Endodermal cell (in vitro differentiated cells): ENCODE measurements at regions not wholly inside any gene's neighbourhood (a gene's known extent, or its start where the extent isn't known, plus 50 kb on each side); places are given as distances from the start of the nearest gene placed in this dataset.

ENCODE experiments used
- DNase-seq: peaks from one replicate; pipeline ENCODE4 v3.0.0-alpha.2; 2017
- H3K27ac ChIP-seq: 2 replicates; pipeline ENCODE4 v1.5.1; 2013; ENCODE audit warnings: mild to moderate bottlenecking, low read depth, low read length, moderate library complexity
- H3K27me3 ChIP-seq: 2 replicates; pipeline ENCODE4 v1.6.1; 2013; ENCODE audit warnings: mild to moderate bottlenecking, low read length, moderate library complexity; ENCODE audit not compliant: insufficient read depth, control insufficient read depth, poor library complexity, severe bottlenecking
- H3K36me3 ChIP-seq: 2 replicates; pipeline ENCODE4 v1.7.0; 2013; ENCODE audit warnings: mild to moderate bottlenecking, low read length, moderate library complexity; ENCODE audit not compliant: control insufficient read depth, insufficient read depth
- H3K4me1 ChIP-seq: one replicate; pipeline ENCODE4 v1.7.0; 2013; ENCODE audit warnings: low read length; ENCODE audit not compliant: control insufficient read depth, insufficient read depth
- H3K4me3 ChIP-seq: 2 replicates; pipeline ENCODE4 v1.5.1; 2013; ENCODE audit warnings: mild to moderate bottlenecking, low read length, moderate library complexity
- H3K9ac ChIP-seq: 2 replicates; pipeline ENCODE4 v1.6.1; 2013; ENCODE audit warnings: mild to moderate bottlenecking, low read length, moderate library complexity; ENCODE audit not compliant: poor library complexity, severe bottlenecking; ENCODE audit errors: extremely low read depth
- H3K9me3 ChIP-seq: 2 replicates; pipeline ENCODE4 v1.6.1; 2013; ENCODE audit warnings: mild to moderate bottlenecking, low read length, moderate library complexity; ENCODE audit not compliant: control insufficient read depth
- H3K27ac Mint-ChIP-seq: 2 replicates; pipeline ENCODE4 v1.8.0; 2020; ENCODE audit warnings: mixed read lengths
- H3K27me3 Mint-ChIP-seq: 2 replicates; pipeline ENCODE4 v1.8.0; 2021; ENCODE audit warnings: mild to moderate bottlenecking, mixed read lengths; ENCODE audit not compliant: insufficient read depth
- H3K36me3 Mint-ChIP-seq: 2 replicates; pipeline ENCODE4 v1.8.0; 2020; ENCODE audit warnings: low read depth, mixed read lengths
- H3K4me1 Mint-ChIP-seq: 2 replicates; pipeline ENCODE4 v1.8.0; 2020; ENCODE audit warnings: mixed read lengths
- H3K4me3 Mint-ChIP-seq: 2 replicates; pipeline ENCODE4 v1.8.0; 2020; ENCODE audit warnings: mild to moderate bottlenecking, moderate library complexity, mixed read lengths
- H3K9me3 Mint-ChIP-seq: 2 replicates; pipeline ENCODE4 v1.8.0; 2020; ENCODE audit warnings: mild to moderate bottlenecking, mixed read lengths
- WGBS, 2 experiments: methylation state at CpG; one replicate each; pipeline versions ENCODE4 v1.1.5 to v1.1.7; 2013; ENCODE audit warnings: missing lambda C conversion rate in 2 of 2, mixed read lengths in 1 of 2; ENCODE audit not compliant: insufficient coverage in 1 of 2, insufficient read length in 1 of 2; 5-methylcytosine and 5-hydroxymethylcytosine counted together
- TF ChIP-seq, protein P1 (sequence below): fragments of 200-600 bp; sonication (generic); conservative IDR thresholded peaks from 2 replicates; pipeline ENCODE4 v1.5.0; 2021; ENCODE audit warnings: antibody characterized with exemption, mild to moderate bottlenecking

- no peaks in the 10 kb centered on the region for H3K36me3 ChIP-seq
- no peaks in the 10 kb centered on the region for H3K4me1 ChIP-seq
- no peaks in the 10 kb centered on the region for H3K9me3 ChIP-seq
- H3K9me3 Mint-ChIP-seq: peaks cover 10% of the 10 kb centered on the region
- H3K27ac Mint-ChIP-seq: no peak overlapping the region
- no peak overlapping the region for H3K27ac ChIP-seq
- no peak for DNase-seq
- H3K4me3 ChIP-seq: no peak overlapping the region
- H3K27me3 ChIP-seq: no peaks in the 10 kb centered on the region
- H3K4me1 Mint-ChIP-seq: no peaks in the 10 kb centered on the region
- H3K36me3 Mint-ChIP-seq: peaks cover 18% of the 10 kb centered on the region
- TF ChIP-seq, protein P1, sequence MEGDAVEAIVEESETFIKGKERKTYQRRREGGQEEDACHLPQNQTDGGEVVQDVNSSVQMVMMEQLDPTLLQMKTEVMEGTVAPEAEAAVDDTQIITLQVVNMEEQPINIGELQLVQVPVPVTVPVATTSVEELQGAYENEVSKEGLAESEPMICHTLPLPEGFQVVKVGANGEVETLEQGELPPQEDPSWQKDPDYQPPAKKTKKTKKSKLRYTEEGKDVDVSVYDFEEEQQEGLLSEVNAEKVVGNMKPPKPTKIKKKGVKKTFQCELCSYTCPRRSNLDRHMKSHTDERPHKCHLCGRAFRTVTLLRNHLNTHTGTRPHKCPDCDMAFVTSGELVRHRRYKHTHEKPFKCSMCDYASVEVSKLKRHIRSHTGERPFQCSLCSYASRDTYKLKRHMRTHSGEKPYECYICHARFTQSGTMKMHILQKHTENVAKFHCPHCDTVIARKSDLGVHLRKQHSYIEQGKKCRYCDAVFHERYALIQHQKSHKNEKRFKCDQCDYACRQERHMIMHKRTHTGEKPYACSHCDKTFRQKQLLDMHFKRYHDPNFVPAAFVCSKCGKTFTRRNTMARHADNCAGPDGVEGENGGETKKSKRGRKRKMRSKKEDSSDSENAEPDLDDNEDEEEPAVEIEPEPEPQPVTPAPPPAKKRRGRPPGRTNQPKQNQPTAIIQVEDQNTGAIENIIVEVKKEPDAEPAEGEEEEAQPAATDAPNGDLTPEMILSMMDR: no peak
- H3K27me3 Mint-ChIP-seq: no peaks in the 10 kb centered on the region
- 72 to 87% methylated on average over 4 to 11 of the region's 12 CpGs for WGBS, 2 experiments
- H3K4me3 Mint-ChIP-seq: no peak overlapping the region
- H3K9ac ChIP-seq: no peak overlapping the region
These were observed 1759.1 kb downstream of the OLFM4 start for GRCh38 chr13:54787754-54788153.

DNA sequence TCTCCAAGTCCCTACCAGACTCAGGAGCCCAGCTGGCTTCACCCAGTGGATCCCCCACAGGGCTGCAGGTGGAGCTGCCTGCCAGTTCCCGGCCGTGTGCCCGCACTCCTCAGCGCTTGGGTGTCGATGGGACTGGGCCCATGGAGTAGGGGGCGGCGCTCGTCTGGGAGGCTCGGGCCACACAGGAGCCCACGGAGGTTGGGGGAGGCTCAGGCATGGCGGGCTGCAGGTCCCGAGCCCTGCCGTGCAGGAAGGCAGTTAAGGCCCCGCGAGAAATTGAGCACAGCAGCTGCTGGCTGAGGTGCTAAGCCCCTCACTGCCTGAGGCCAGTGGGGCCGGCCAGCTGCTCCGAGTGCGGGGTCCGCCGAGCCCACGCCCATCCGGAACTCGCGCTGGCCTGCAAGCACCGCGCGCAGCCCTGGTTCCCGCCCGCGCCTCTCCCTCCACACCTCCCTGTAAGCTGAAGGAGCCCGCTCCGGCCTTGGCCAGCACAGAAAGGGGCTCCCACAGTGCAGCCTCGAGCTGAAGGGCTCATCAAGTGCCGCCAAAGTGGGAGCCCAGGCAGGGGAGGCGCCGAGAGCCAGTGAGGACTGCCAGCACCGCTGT, 1771.1 kb downstream of the OLFM4 start:
- DNase-seq: no peak
- 97 to 99% methylated on average over 17 to 37 of the region's 37 CpGs for WGBS, 2 experiments
- no peak overlapping the region for H3K9ac ChIP-seq
- no peak overlapping the region for H3K4me3 ChIP-seq
- Mint-ChIP-seq H3K4me1 (no peaks in the 10 kb centered on the region), H3K9me3 (peaks cover 4% of the 10 kb centered on the region), H3K27me3 (no peaks in the 10 kb centered on the region), H3K27ac (no peak overlapping the region), H3K4me3 (no peak overlapping the region), H3K36me3 (no peaks in the 10 kb centered on the region)
- no peaks in the 10 kb centered on the region for H3K4me1 ChIP-seq
- TF ChIP-seq, protein P1: no peak
- no peaks in the 10 kb centered on the region for H3K36me3 ChIP-seq
- no peak overlapping the region for H3K27ac ChIP-seq
- H3K9me3 ChIP-seq: no peaks in the 10 kb centered on the region
- no peaks in the 10 kb centered on the region for H3K27me3 ChIP-seq

DNA sequence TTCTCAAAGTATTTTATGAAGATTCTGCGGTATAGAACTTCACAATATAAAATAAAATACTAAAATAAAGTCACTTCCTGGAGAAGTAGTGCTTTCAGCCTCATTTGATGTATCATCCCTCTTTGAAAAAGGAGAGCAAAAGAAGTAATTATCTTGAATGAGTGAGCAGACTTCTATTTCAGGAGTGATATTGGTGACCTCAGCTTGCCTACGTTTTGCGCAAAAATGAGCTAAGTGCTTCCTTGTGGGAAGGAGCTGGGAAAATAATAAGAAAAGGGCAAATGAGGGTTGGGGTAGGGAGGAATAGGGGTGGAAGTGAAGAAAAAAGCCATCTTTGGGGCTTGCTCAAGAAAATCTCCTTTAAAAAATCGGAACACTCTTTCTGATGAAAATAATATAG, 1773.6 kb downstream of the OLFM4 start:
- Mint-ChIP-seq H3K4me1 (no peaks in the 10 kb centered on the region), H3K27ac (no peak overlapping the region), H3K9me3 (peaks cover 4% of the 10 kb centered on the region), H3K4me3 (no peak overlapping the region), H3K36me3 (no peaks in the 10 kb centered on the region), H3K27me3 (no peaks in the 10 kb centered on the region)
- no peak overlapping the region for H3K9ac ChIP-seq
- H3K9me3 ChIP-seq: no peaks in the 10 kb centered on the region
- no peak for DNase-seq
- no peak overlapping the region for H3K27ac ChIP-seq
- no peaks in the 10 kb centered on the region for H3K36me3 ChIP-seq
- H3K27me3 ChIP-seq: no peaks in the 10 kb centered on the region
- no peaks in the 10 kb centered on the region for H3K4me1 ChIP-seq
- H3K4me3 ChIP-seq: no peak overlapping the region
- WGBS, 2 experiments: 95% methylated on average over 3 of the region's 4 CpGs; no CpG with 5 or more reads in 1 of the 2 experiments
- TF ChIP-seq, protein P1: no peak
